NCI-H446 (cell line): ENCODE measurements at regions not wholly inside any gene's neighbourhood (a gene's known extent, or its start where the extent isn't known, plus 50 kb on each side); places are given as distances from the start of the nearest gene placed in this dataset.
"Not testable (repeated sequence)": the region's sequence is repeated elsewhere in the genome, so short reads cannot be mapped to it uniquely, and the experiment has no call there.

Experiments
- DNase-seq, 2 experiments: peaks; one replicate each; lab custom pipeline; 2025; lab: John Stamatoyannopoulos, UW

DNA sequence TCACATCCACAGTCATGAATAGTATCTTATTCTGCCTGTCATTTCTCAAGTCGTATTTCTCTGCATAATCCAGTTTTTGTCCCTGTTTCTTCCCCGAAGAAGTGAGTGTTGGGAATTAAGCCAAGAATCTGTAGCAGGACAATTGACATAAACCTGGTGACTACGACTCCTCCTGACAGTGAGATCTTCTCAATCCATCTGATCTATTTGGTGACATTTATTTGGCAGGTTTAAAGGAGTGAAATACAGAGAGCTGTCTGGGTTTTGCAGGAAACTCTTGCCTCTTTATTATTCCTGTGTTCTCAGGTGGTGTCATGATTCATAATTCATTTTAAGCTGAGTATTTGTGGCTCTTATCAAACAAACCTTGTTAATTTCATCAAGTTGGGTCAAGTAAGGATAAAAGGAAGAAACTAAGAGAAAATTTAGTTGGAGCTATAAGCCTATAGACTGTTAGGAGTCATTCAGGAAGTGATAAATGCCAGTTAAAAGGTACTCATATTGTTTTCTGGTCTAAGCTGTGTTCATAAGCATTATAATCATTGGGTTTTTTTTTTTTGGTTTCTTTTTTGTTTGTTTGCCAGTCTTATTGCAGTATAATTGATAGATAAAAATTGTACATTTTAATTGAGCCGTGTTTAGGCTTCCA, 95.9 kb upstream of the PCSK1 start:
- DNase-seq: no peak

GRCh38 chr5:96529559-96529958, 96.5 kb upstream of the PCSK1 start:
- no peak for DNase-seq

- DNase-seq: no peak
Measured at GRCh38 chr5:96530901-96531300, 97.9 kb upstream of the PCSK1 start.

- no peak for DNase-seq
Measured at GRCh38 chr5:96533371-96533770, 100.3 kb upstream of the PCSK1 start.

- no peak for DNase-seq
Measured at GRCh38 chr5:96537386-96537785, 104.3 kb upstream of the PCSK1 start.

DNA sequence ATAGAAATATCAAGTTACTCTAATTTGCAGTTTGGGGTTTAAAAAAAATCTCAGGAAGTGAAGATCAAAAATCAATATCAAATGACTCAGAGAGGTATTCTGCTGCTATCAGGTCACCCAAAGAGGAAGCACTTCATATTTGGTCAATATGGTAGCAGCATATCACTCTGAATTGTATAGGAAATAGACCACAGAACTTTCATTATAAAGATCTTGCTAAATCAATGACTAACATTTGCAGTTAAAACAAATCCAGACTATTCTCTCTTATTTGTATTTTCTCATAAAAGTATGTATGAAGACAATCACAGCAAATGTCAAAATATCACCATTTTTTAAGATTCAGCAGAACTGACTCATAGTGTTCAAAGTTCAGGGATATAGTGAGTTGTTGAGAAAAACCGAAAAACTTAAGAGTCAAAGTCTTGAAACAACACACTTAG, 105.8 kb upstream of the PCSK1 start:
- DNase-seq: no peak

DNA sequence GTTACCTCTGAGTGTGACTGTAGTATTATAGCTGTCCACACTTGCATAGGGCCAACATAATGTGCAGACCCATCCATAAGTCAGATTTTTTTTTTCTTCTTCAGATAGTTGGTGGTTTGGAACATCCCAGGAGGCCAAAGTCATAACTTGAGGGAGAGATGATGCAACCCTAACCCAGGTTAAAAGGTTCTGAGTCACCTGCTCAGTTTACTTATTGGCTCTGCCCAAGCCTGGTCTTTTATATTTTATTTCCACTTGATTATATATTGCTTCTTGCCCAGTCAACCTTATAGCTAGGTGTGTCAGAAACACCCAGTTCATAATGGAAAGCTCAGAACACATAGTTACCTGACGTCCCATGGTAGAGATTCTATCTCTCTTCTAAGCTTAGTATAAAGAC, 113.1 kb upstream of the PCSK1 start:
- DNase-seq: no peak

- DNase-seq: no peak
Measured at GRCh38 chr5:96547486-96547885, 114.4 kb upstream of the PCSK1 start.

- DNase-seq: no peak
Measured at GRCh38 chr5:96548905-96549304, 113.3 kb upstream of the CAST start.

DNA sequence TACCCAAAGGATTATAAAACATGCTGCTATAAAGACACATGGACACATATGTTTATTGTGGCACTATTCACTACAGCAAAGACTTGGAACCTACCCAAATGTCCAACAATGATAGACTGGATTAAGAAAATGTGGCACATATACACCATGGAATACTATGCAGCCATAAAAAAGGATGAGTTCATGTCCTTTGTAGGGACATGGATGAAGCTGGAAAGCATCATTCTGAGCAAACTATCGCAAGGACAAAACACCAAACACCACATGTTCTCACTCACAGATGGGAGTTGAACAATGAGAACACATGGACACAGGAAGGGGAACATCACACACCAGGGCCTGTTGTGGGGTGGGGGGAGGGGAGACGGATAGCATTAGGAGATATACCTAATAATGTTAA, 101.3 kb upstream of the CAST start:
- not testable (repeated sequence) for DNase-seq

GRCh38 chr5:96562614-96563013, 99.6 kb upstream of the CAST start:
- no peak for DNase-seq

DNA sequence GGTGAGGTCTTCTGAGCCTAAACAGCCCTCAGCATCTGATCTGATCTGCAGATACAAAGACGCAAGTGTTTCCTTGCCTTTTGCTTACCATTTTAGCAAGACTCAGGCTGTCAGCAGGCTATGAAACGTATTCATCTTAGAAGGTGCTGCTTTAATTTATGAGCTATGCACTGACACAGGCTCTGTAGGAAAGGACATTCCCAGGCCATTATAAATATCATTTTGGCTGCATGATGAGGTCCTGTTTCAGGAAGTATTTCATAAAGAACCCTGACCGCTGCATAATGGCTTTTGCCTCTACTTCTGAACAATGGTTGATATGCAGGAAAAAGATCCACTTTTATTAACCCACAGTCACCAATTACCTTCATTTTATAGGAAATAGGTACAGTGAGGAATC, 98.4 kb upstream of the CAST start:
- no peak for DNase-seq

DNA sequence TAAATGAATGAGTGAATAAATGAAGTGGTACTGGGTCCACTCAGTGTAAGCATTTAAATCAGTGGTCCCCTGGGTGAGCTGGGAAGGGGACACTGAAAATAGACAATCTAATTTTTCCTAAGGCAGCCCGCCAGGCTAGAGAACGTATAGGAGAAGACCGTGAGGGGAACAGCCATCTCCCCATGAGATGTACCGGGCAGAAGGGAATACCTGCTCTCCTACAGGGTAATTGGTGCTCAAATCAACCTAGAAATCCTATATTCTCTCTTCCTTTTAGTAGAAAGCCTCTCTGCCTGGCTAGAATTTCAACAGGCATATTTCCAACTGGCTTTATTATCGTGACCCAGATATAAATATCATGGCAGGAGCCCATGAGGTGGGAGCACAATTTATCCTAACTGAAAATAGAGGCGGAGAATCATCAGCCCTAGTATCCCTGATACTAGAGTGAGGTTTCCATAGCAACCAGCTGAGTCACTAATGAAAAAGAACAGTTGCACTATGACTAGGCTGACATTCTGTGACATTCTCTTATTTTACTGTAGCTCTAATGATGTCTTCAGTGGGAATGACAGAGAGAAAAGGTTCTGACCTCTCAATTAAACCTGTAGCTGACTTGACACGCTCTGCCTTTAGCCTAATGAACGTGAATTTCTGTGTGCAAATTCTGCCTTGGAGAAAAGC, 96.5 kb upstream of the CAST start:
- DNase-seq: peak in 1 of 2 experiments; percentile 49

- DNase-seq: no peak
Measured at GRCh38 chr5:96566833-96567587, 95.2 kb upstream of the CAST start.

DNA sequence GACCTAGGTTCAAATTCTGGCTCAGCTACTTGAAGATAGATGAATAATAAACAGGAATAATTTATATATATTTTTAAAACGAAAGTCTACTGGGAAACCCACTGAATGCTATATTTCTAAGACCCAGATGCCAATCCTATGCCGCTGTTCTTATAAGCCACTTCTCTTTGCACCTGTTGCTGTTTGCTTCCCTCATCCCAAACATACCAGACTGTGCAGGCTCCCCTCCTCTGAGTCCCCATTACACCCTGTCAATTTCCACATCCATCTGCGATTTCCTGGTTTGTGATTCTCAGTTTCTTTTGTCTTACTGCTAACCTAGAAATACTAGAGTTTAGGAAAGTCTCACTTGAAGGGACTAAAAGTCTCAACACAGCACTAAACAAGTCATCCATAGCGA, 92.8 kb upstream of the CAST start:
- no peak for DNase-seq

DNA sequence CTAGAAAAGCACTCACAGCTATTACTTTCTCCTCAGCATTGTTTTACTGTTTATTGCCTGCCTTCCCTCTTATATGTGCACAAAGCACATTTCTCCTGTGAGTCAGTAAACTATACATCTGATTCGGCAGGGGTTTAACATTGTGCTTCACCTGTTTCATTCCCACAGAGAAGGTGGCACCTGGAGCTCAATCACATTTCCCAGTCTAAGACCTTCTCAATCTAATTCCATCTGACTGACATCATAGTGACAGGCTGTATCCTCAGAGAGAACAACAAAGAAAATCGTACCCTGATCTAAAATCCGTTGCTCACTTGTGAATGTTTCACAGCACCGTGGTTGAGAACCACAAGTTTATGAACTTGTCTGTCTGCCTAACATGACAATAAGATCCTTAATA, 92.4 kb upstream of the CAST start:
- DNase-seq: no peak

GRCh38 chr5:96572864-96573512, 89.2 kb upstream of the CAST start:
- peak in 1 of 2 experiments; percentile 60 for DNase-seq

DNA sequence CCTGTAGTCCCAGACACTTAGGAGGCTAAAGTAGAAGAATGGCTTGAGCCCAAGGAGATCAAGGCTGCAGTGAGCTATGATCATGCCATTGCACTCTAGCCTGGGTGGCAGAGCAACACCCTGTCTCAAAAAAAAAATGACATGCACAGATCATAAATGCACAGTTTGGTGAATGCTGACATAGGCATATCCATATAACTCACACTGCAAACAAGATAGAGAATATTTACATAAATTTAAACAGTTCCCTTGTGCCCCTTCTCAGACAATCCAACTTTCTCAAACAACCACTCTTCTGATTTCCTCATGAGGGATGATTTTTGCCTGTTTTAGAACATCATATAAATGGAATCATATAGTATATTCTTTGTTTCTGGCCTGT, 88.7 kb upstream of the CAST start:
- DNase-seq: no peak

- no peak for DNase-seq
Measured at GRCh38 chr5:96576876-96577275, 85.3 kb upstream of the CAST start.

DNA sequence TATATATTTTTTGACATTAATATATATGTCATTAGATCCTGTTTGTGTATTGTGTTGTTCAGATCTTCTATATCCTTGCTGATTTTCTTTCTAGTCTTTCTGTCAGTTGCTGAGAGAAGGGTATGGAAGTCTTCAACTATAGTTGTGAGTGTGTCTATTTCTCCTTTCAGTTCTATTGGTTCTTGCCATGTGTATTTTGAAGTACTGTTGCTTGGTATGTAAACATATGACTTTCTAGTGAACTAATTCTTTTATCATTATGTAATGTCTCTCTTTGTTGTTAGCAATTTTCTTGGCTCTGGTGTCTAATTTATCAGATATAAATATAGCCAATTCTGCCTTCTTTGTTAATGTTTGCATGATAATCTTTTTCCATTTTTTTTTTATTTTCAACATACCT, 84.3 kb upstream of the CAST start:
- no peak for DNase-seq

GRCh38 chr5:96579711-96580110, 82.5 kb upstream of the CAST start:
- DNase-seq: no peak

GRCh38 chr5:96582343-96582742, 79.8 kb upstream of the CAST start:
- DNase-seq: peak; percentile 80 to 94

DNA sequence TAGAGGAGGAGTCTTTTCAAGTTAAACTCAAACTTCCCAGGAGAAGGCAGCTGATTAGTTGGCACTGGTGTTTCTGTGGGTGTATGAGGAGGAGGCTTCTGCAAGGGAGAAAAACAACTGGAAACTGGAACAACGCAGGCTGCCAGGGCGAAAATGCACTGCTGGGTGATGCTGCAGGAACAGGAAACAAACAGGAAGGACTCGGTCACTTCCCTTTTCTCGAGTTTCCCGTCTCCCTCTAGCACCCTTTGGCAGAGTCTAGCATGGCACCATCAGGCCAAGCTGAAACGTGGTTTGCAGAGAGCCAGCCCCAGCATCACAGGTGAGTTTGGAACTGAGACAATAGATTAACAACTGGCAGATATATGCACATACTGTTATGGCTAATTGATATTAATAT, 77.5 kb upstream of the CAST start:
- DNase-seq: no peak
